ENCODE measurements at regions not wholly inside any gene's neighbourhood (a gene's known extent, or its start where the extent isn't known, plus 50 kb on each side); places are given as distances from the start of the nearest gene placed in this dataset.

DNA sequence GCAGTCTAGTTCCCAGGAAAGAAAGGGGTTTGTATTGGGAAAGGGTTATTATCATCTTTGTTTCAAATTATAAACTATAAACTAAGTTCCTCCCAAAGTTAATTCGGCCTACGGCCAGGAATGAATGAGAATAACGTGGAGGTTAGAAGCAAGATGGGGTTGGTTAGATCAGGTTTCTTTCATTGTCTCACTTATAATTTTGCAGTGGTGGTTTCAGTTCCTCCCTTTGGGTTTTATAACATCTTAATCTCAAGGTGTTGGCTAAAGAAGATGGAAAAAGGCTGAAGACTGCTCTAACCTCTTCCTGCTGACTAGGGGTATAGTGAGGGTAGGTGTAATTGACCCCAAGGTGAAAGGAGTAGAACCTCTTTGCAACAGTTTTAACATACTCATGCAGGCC, 1050.7 kb downstream of the OTOL1 start:
- Mint-ChIP-seq H3K27ac (no peak overlapping the region), H3K4me1 (no peaks in the 10 kb centered on the region), H3K27me3 (no peaks in the 10 kb centered on the region), H3K36me3 (no peaks in the 10 kb centered on the region), H3K4me3 (no peak overlapping the region), H3K9me3 (peaks cover 0 to 9% (median 7%) of the 10 kb centered on the region in 3 donors)
- H3K4me1 ChIP-seq (ENCODE audit: control insufficient read depth in 1 of 2, extremely low read depth in 1 of 2, insufficient read depth in 2 of 2, low read length in 2 of 2): no peaks in the 10 kb centered on the region
- DNase-seq: no peak
- no peaks in the 10 kb centered on the region for H3K27me3 ChIP-seq (replicated peaks in 1 of 2; ENCODE audit: control insufficient read depth in 2 of 2, extremely low read depth in 1 of 2, insufficient read depth in 2 of 2, low read length in 1 of 2)
- H3K27ac ChIP-seq (ENCODE audit: low read length): no peak overlapping the region
- no peak overlapping the region for H3K4me3 ChIP-seq (ENCODE audit: control insufficient read depth in 1 of 2, extremely low read depth in 1 of 2, low read length in 1 of 2)
- ChIA-PET POLR2A (no interaction called here), CTCF (no interaction called here)
- H3K9me3 ChIP-seq: no peaks in the 10 kb centered on the region
- ATAC-seq (replicated peaks in 1 of 4): no peak
- H3K36me3 ChIP-seq (ENCODE audit: control insufficient read depth in 2 of 2, extremely low read depth in 1 of 2, insufficient read depth in 1 of 2, low read length in 1 of 2): no peaks in the 10 kb centered on the region
- WGBS (ENCODE audit: insufficient coverage): 40% methylated on average over 1 of the region's 3 CpGs

DNA sequence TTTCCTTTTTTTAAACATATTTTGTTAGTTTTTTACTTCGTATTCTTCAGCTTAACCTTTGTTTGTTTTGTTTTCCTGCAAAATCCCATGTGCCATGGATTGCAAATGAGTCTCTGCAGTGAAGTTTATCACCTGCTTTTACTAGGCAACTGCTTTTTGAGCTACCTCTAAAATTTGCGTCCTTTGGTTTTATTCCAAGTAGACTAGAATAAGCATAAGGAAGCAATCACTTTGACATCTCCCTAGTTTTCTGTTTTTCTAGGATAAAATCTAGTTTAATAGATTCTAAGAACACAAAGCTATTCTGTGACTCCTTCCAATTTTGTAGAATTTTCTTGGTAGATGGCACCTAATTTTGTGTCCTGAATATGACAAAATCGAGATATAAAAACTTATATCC, 1059.2 kb downstream of the OTOL1 start:
- ATAC-seq (replicated peaks in 1 of 4): no peak
- CTCF ChIA-PET: no interaction called here

DNA sequence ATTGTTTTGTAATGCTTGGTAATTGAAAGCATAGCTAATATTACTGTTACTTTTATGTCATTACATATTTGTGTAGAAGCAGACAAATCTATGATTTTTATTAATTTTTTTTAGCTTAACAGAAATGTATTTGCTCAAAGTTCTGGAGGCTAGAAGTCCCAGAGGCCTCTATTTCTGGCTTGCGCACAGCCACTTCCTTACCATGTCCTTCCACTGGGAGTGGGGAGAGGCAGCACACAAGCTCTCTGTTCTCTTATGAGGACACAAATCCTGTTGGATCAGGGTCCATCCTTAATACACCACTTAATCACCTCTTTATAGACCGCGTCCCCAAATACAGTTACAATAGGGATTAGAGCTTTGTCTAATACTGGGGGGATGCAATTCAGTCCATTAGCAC, 1061.4 kb downstream of the OTOL1 start:
- no peak overlapping the region for H3K4me3 ChIP-seq (ENCODE audit: control insufficient read depth in 1 of 2, extremely low read depth in 1 of 2, low read length in 1 of 2)
- no peak overlapping the region for H3K27ac Mint-ChIP-seq
- no peak overlapping the region for H3K27ac ChIP-seq (ENCODE audit: low read length)
- no peak for ATAC-seq (replicated peaks in 1 of 4)
- H3K36me3 ChIP-seq (ENCODE audit: control insufficient read depth in 2 of 2, extremely low read depth in 1 of 2, insufficient read depth in 1 of 2, low read length in 1 of 2): no peaks in the 10 kb centered on the region
- H3K4me1 ChIP-seq (ENCODE audit: control insufficient read depth in 1 of 2, extremely low read depth in 1 of 2, insufficient read depth in 2 of 2, low read length in 2 of 2): no peaks in the 10 kb centered on the region
- no peaks in the 10 kb centered on the region for H3K4me1 Mint-ChIP-seq
- H3K4me3 Mint-ChIP-seq: no peak overlapping the region
- ChIA-PET POLR2A (no interaction called here), CTCF (no interaction called here)
- H3K36me3 Mint-ChIP-seq: no peaks in the 10 kb centered on the region
- no peaks in the 10 kb centered on the region for H3K9me3 ChIP-seq
- DNase-seq: no peak
- no peaks in the 10 kb centered on the region for H3K27me3 Mint-ChIP-seq
- WGBS (ENCODE audit: insufficient coverage): no CpG with 5 or more reads among the region's 3 CpGs
- H3K27me3 ChIP-seq (replicated peaks in 1 of 2; ENCODE audit: control insufficient read depth in 2 of 2, extremely low read depth in 1 of 2, insufficient read depth in 2 of 2, low read length in 1 of 2): no peaks in the 10 kb centered on the region
- H3K9me3 Mint-ChIP-seq: peaks cover 4 to 6% (median 5%) of the 10 kb centered on the region in 3 donors

More for the DNA sequence above, 1059.2 kb downstream of the OTOL1 start:
- H3K4me3 Mint-ChIP-seq: no peak overlapping the region
- Histone ChIP-seq H3K4me3 (ENCODE audit: control insufficient read depth in 1 of 2, extremely low read depth in 1 of 2, low read length in 1 of 2) (no peak overlapping the region), H3K27ac (ENCODE audit: low read length) (no peak overlapping the region), H3K9me3 (no peaks in the 10 kb centered on the region), H3K36me3 (ENCODE audit: control insufficient read depth in 2 of 2, extremely low read depth in 1 of 2, insufficient read depth in 1 of 2, low read length in 1 of 2) (no peaks in the 10 kb centered on the region), H3K4me1 (ENCODE audit: control insufficient read depth in 1 of 2, extremely low read depth in 1 of 2, insufficient read depth in 2 of 2, low read length in 2 of 2) (no peaks in the 10 kb centered on the region), H3K27me3 (replicated peaks in 1 of 2; ENCODE audit: control insufficient read depth in 2 of 2, extremely low read depth in 1 of 2, insufficient read depth in 2 of 2, low read length in 1 of 2) (no peaks in the 10 kb centered on the region)
- DNase-seq: no peak
- WGBS (ENCODE audit: insufficient coverage): 43% methylated on average over 1 of the region's 3 CpGs
- no peaks in the 10 kb centered on the region for H3K36me3 Mint-ChIP-seq
- no peak overlapping the region for H3K27ac Mint-ChIP-seq
- POLR2A ChIA-PET: no interaction called here
- H3K27me3 Mint-ChIP-seq: no peaks in the 10 kb centered on the region
- H3K4me1 Mint-ChIP-seq: no peaks in the 10 kb centered on the region
- peaks cover 4 to 14% (median 9%) of the 10 kb centered on the region in 3 donors for H3K9me3 Mint-ChIP-seq

DNA sequence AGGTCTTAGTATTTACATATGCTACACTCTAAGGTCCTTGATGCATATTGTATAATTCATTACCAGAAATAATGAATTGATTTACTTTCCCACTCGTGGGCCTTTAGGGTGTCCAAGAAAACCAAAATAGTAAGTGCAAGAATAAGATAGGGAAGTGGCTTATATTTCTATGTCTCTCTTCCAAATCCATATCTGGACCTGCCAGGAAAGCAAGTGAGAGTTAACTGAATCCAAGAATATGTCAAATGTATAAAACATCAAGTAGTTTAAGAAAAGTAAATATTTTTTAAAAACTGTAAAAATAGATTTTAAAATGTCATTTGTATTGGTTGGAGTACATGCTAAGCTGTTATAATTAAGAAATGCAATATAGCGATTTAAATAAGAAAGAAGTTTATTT, 1072.1 kb downstream of the OTOL1 start:
- Mint-ChIP-seq H3K9me3 (peaks cover 4 to 8% (median 5%) of the 10 kb centered on the region in 3 donors), H3K36me3 (no peaks in the 10 kb centered on the region), H3K27me3 (no peaks in the 10 kb centered on the region), H3K4me3 (no peak overlapping the region), H3K27ac (no peak overlapping the region), H3K4me1 (no peaks in the 10 kb centered on the region)
- no peaks in the 10 kb centered on the region for H3K9me3 ChIP-seq
- POLR2A ChIA-PET: no interaction called here
- WGBS (ENCODE audit: insufficient coverage): no CpG with 5 or more reads among the region's 2 CpGs
- CTCF ChIA-PET: no interaction called here
- H3K4me1 ChIP-seq (ENCODE audit: control insufficient read depth in 1 of 2, extremely low read depth in 1 of 2, insufficient read depth in 2 of 2, low read length in 2 of 2): no peaks in the 10 kb centered on the region
- no peak for ATAC-seq (replicated peaks in 1 of 4)
- H3K4me3 ChIP-seq (ENCODE audit: control insufficient read depth in 1 of 2, extremely low read depth in 1 of 2, low read length in 1 of 2): no peak overlapping the region
- DNase-seq: no peak
- no peaks in the 10 kb centered on the region for H3K36me3 ChIP-seq (ENCODE audit: control insufficient read depth in 2 of 2, extremely low read depth in 1 of 2, insufficient read depth in 1 of 2, low read length in 1 of 2)
- H3K27me3 ChIP-seq (replicated peaks in 1 of 2; ENCODE audit: control insufficient read depth in 2 of 2, extremely low read depth in 1 of 2, insufficient read depth in 2 of 2, low read length in 1 of 2): no peaks in the 10 kb centered on the region
- no peak overlapping the region for H3K27ac ChIP-seq (ENCODE audit: low read length)

DNA sequence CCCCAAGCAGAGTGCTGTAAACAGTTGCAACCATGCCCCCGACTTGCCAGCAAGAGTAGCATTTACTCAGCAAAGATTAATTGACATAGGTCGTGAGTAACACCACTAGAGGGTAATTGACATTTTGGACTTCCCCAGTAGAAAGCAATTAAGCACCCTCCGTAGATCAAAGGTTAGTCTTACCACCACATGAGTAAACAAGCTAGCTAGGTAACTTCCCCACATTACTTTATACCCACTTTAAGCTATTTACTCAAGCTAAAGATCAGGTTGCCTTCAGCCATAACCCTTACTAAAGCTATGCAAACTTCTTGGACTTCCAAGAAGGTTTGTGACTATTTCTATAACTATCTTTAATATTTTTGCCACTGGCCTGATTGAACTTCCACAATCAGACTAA, 1072.7 kb downstream of the OTOL1 start:
- WGBS (ENCODE audit: insufficient coverage): 28% methylated on average over 3 of the region's 3 CpGs

DNA sequence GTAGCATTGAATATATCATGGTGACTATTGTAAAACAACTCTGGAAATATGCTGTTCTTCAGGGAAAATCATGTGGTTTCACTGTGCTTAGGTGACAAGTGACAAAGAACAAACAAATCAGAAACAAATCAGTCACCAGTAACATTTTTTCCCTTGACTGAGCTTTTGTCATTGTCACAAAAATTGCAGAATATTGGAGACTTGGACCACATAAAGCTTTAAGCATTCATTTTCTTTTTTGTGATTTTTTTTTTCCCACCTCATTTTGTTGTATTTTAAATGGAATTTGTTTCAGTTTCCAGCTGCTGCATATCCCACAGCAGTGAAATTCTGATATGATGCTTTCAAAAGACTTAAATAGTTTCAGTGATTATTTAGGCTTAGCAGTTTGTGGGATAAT, 1088.4 kb downstream of the OTOL1 start:
- Mint-ChIP-seq H3K27me3 (no peaks in the 10 kb centered on the region), H3K27ac (no peak overlapping the region), H3K4me3 (no peak overlapping the region), H3K36me3 (no peaks in the 10 kb centered on the region), H3K4me1 (no peaks in the 10 kb centered on the region), H3K9me3 (peaks cover 3 to 22% (median 11%) of the 10 kb centered on the region in 3 donors)
- ATAC-seq (replicated peaks in 1 of 4): no peak
- H3K9me3 ChIP-seq: no peaks in the 10 kb centered on the region
- H3K4me1 ChIP-seq (ENCODE audit: control insufficient read depth in 1 of 2, extremely low read depth in 1 of 2, insufficient read depth in 2 of 2, low read length in 2 of 2): no peaks in the 10 kb centered on the region
- H3K36me3 ChIP-seq (ENCODE audit: control insufficient read depth in 2 of 2, extremely low read depth in 1 of 2, insufficient read depth in 1 of 2, low read length in 1 of 2): no peaks in the 10 kb centered on the region
- H3K4me3 ChIP-seq (ENCODE audit: control insufficient read depth in 1 of 2, extremely low read depth in 1 of 2, low read length in 1 of 2): no peak overlapping the region
- H3K27ac ChIP-seq (ENCODE audit: low read length): no peak overlapping the region
- H3K27me3 ChIP-seq (replicated peaks in 1 of 2; ENCODE audit: control insufficient read depth in 2 of 2, extremely low read depth in 1 of 2, insufficient read depth in 2 of 2, low read length in 1 of 2): no peaks in the 10 kb centered on the region
- ChIA-PET POLR2A (no interaction called here), CTCF (no interaction called here)
- DNase-seq: no peak

More for the DNA sequence above, 1072.7 kb downstream of the OTOL1 start:
- Mint-ChIP-seq H3K27me3 (no peaks in the 10 kb centered on the region), H3K9me3 (peaks cover 4 to 8% (median 5%) of the 10 kb centered on the region in 3 donors), H3K4me1 (no peaks in the 10 kb centered on the region), H3K4me3 (no peak overlapping the region), H3K36me3 (no peaks in the 10 kb centered on the region), H3K27ac (no peak overlapping the region)
- DNase-seq: no peak
- H3K27ac ChIP-seq (ENCODE audit: low read length): no peak overlapping the region
- CTCF ChIA-PET: no interaction called here
- no peaks in the 10 kb centered on the region for H3K36me3 ChIP-seq (ENCODE audit: control insufficient read depth in 2 of 2, extremely low read depth in 1 of 2, insufficient read depth in 1 of 2, low read length in 1 of 2)
- POLR2A ChIA-PET: no interaction called here
- H3K9me3 ChIP-seq: no peaks in the 10 kb centered on the region
- H3K27me3 ChIP-seq (replicated peaks in 1 of 2; ENCODE audit: control insufficient read depth in 2 of 2, extremely low read depth in 1 of 2, insufficient read depth in 2 of 2, low read length in 1 of 2): no peaks in the 10 kb centered on the region
- ATAC-seq (replicated peaks in 1 of 4): no peak
- H3K4me1 ChIP-seq (ENCODE audit: control insufficient read depth in 1 of 2, extremely low read depth in 1 of 2, insufficient read depth in 2 of 2, low read length in 2 of 2): no peaks in the 10 kb centered on the region
- no peak overlapping the region for H3K4me3 ChIP-seq (ENCODE audit: control insufficient read depth in 1 of 2, extremely low read depth in 1 of 2, low read length in 1 of 2)

DNA sequence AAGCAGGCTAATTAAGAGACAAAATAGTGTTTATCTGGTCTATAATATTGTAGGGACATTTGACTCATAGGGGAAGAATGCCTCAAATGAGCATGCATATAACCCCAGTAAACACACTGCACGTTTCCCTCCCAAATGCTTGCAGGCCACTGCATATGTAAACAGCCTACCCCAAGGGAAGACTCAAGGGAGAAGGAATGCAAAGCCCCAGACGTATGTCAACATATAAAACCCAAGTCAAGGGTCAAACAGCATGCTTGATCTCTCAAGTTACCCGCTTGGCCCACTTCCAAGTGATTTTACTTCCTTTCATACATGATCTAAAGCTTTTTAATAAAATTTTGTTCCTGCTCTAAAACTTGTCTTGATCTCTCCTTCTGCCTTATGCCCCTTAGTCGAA, 1090.0 kb downstream of the OTOL1 start:
- POLR2A ChIA-PET: no interaction called here
- WGBS (ENCODE audit: insufficient coverage): 78% methylated on average over 3 of the region's 4 CpGs

More for the DNA sequence above, 1090.0 kb downstream of the OTOL1 start:
- no peaks in the 10 kb centered on the region for H3K36me3 Mint-ChIP-seq
- no peaks in the 10 kb centered on the region for H3K27me3 Mint-ChIP-seq
- CTCF ChIA-PET: no interaction called here
- no peaks in the 10 kb centered on the region for H3K27me3 ChIP-seq (replicated peaks in 1 of 2; ENCODE audit: control insufficient read depth in 2 of 2, extremely low read depth in 1 of 2, insufficient read depth in 2 of 2, low read length in 1 of 2)
- ATAC-seq (replicated peaks in 1 of 4) (no peak), DNase-seq (no peak)
- no peak overlapping the region for H3K4me3 ChIP-seq (ENCODE audit: control insufficient read depth in 1 of 2, extremely low read depth in 1 of 2, low read length in 1 of 2)
- no peaks in the 10 kb centered on the region for H3K36me3 ChIP-seq (ENCODE audit: control insufficient read depth in 2 of 2, extremely low read depth in 1 of 2, insufficient read depth in 1 of 2, low read length in 1 of 2)
- no peaks in the 10 kb centered on the region for H3K9me3 ChIP-seq
- no peak overlapping the region for H3K27ac Mint-ChIP-seq
- H3K4me1 Mint-ChIP-seq: no peaks in the 10 kb centered on the region
- H3K4me1 ChIP-seq (ENCODE audit: control insufficient read depth in 1 of 2, extremely low read depth in 1 of 2, insufficient read depth in 2 of 2, low read length in 2 of 2): no peaks in the 10 kb centered on the region
- no peak overlapping the region for H3K27ac ChIP-seq (ENCODE audit: low read length)
- H3K4me3 Mint-ChIP-seq: no peak overlapping the region
- peaks cover 3 to 18% (median 13%) of the 10 kb centered on the region in 3 donors for H3K9me3 Mint-ChIP-seq

All from T-cell (primary cell).